Loucy (cell line): ENCODE measurements at regions not wholly inside any gene's neighbourhood (a gene's known extent, or its start where the extent isn't known, plus 50 kb on each side); places are given as distances from the start of the nearest gene placed in this dataset.

Experiments used
- H2AFZ ChIP-seq: fragments of 200-600 bp; sonication (generic); 2 replicates; pipeline ENCODE4 v1.6.0; 2016; ENCODE audit warnings: antibody characterized with exemption, mild to moderate bottlenecking, low read length, moderate library complexity
- H3F3A ChIP-seq: fragments of 200-600 bp; 2 replicates; pipeline ENCODE4 v1.6.0; 2016; ENCODE audit warnings: antibody characterized with exemption, low read depth, mild to moderate bottlenecking
- H3K27me3 ChIP-seq: fragments of 200-600 bp; sonication (generic); 2 replicates; pipeline ENCODE4 v1.6.1; 2014; ENCODE audit warnings: low read length, mild to moderate bottlenecking; ENCODE audit not compliant: insufficient read depth, poor library complexity, severe bottlenecking
- H3K36me3 ChIP-seq: fragments of 200-600 bp; sonication (generic); 2 replicates; pipeline ENCODE4 v1.6.1; 2016; ENCODE audit warnings: low read length; ENCODE audit not compliant: insufficient read depth
- H3K4me1 ChIP-seq: fragments of 200-600 bp; sonication (generic); 2 replicates; pipeline ENCODE4 v1.5.1; 2014; ENCODE audit warnings: low read length, mild to moderate bottlenecking; ENCODE audit not compliant: insufficient read depth, poor library complexity, severe bottlenecking
- H3K4me2 ChIP-seq: fragments of 200-600 bp; sonication (generic); 2 replicates; pipeline ENCODE4 v1.6.0; 2014; ENCODE audit warnings: antibody characterized with exemption, low read length, low read depth, mild to moderate bottlenecking; ENCODE audit not compliant: poor library complexity, severe bottlenecking
- H3K4me3 ChIP-seq: fragments of 200-600 bp; sonication (generic); 2 replicates; pipeline ENCODE4 v1.5.1; 2014; ENCODE audit warnings: low read length, mild to moderate bottlenecking, mixed read lengths; ENCODE audit not compliant: poor library complexity, severe bottlenecking
- H3K79me2 ChIP-seq: fragments of 200-600 bp; sonication (generic); 2 replicates; pipeline ENCODE4 v1.6.1; 2014; ENCODE audit warnings: low read length; ENCODE audit not compliant: insufficient read depth
- H3K9ac ChIP-seq: fragments of 200-600 bp; sonication (generic); 2 replicates; pipeline ENCODE4 v1.6.0; 2014; ENCODE audit warnings: mild to moderate bottlenecking, low read depth, low read length, moderate library complexity; ENCODE audit not compliant: poor library complexity, severe bottlenecking
- H3K9me2 ChIP-seq: fragments of 200-600 bp; sonication (generic); replicated peaks from 2 replicates; pipeline ENCODE4 v1.6.1; 2016; ENCODE audit warnings: low read depth, low read length, mixed read lengths
- H3K9me3 ChIP-seq: fragments of 200-600 bp; sonication (generic); 2 replicates; pipeline ENCODE4 v1.6.1; 2014; ENCODE audit warnings: mild to moderate bottlenecking, antibody characterized with exemption, low read length, low read depth; ENCODE audit not compliant: insufficient read depth
- H4K20me1 ChIP-seq: fragments of 200-600 bp; sonication (generic); 2 replicates; pipeline ENCODE4 v1.6.0; 2014; ENCODE audit warnings: antibody characterized with exemption, low read length, mild to moderate bottlenecking; ENCODE audit not compliant: insufficient read depth, poor library complexity, severe bottlenecking
- EZH2phosphoT487 ChIP-seq: fragments of 200-600 bp; IDR thresholded peaks from 2 replicates; pipeline ENCODE4 v1.6.1; 2018; ENCODE audit warnings: antibody characterized with exemption, mild to moderate bottlenecking, moderate library complexity, borderline replicate concordance
- TF ChIP-seq, protein P1 (sequence below): fragments of 200-600 bp; sonication (generic); conservative IDR thresholded peaks from 2 replicates; pipeline ENCODE4 v1.5.1; 2014; ENCODE audit warnings: mild to moderate bottlenecking, antibody characterized with exemption, low read length

- no peak for TF ChIP-seq EZH2phosphoT487
- TF ChIP-seq, protein P1, sequence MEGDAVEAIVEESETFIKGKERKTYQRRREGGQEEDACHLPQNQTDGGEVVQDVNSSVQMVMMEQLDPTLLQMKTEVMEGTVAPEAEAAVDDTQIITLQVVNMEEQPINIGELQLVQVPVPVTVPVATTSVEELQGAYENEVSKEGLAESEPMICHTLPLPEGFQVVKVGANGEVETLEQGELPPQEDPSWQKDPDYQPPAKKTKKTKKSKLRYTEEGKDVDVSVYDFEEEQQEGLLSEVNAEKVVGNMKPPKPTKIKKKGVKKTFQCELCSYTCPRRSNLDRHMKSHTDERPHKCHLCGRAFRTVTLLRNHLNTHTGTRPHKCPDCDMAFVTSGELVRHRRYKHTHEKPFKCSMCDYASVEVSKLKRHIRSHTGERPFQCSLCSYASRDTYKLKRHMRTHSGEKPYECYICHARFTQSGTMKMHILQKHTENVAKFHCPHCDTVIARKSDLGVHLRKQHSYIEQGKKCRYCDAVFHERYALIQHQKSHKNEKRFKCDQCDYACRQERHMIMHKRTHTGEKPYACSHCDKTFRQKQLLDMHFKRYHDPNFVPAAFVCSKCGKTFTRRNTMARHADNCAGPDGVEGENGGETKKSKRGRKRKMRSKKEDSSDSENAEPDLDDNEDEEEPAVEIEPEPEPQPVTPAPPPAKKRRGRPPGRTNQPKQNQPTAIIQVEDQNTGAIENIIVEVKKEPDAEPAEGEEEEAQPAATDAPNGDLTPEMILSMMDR = no peak
- peaks cover 2% of the 10 kb centered on the region; the same call in 1 of the 2 replicates for H3K9me3 ChIP-seq
- H3K9ac ChIP-seq = no peak overlapping the region
- no peak overlapping the region for H3K4me2 ChIP-seq
- no peaks in the 10 kb centered on the region for H3K27me3 ChIP-seq
- H4K20me1 ChIP-seq = no peaks in the 10 kb centered on the region
- H3K4me3 ChIP-seq = no peak overlapping the region
- H3K36me3 ChIP-seq = no peaks in the 10 kb centered on the region
- no peaks in the 10 kb centered on the region for H3K9me2 ChIP-seq
- H3K4me1 ChIP-seq = no peaks in the 10 kb centered on the region
- H2AFZ ChIP-seq = no peak overlapping the region
- no peaks in the 10 kb centered on the region for H3K79me2 ChIP-seq
- no peaks in the 10 kb centered on the region for H3F3A ChIP-seq
These were observed 79.1 kb downstream of the FAT4 start for GRCh38 chr4:125393825-125394224.

GRCh38 chr4:125397226-125397625 is 82.5 kb downstream of the FAT4 start:
- no peak overlapping the region for H3K9ac ChIP-seq
- no peaks in the 10 kb centered on the region for H3K4me1 ChIP-seq
- no peak overlapping the region for H3K4me2 ChIP-seq
- no peaks in the 10 kb centered on the region for H3K36me3 ChIP-seq
- H2AFZ ChIP-seq = no peak overlapping the region
- no peaks in the 10 kb centered on the region for H3K79me2 ChIP-seq
- H3K4me3 ChIP-seq = no peak overlapping the region
- TF ChIP-seq, protein P1 = no peak
- no peak for TF ChIP-seq EZH2phosphoT487
- no peaks in the 10 kb centered on the region for H3K9me2 ChIP-seq
- H3K27me3 ChIP-seq = no peaks in the 10 kb centered on the region
- H3F3A ChIP-seq = no peaks in the 10 kb centered on the region
- H4K20me1 ChIP-seq = no peaks in the 10 kb centered on the region
- no peaks in the 10 kb centered on the region for H3K9me3 ChIP-seq

DNA sequence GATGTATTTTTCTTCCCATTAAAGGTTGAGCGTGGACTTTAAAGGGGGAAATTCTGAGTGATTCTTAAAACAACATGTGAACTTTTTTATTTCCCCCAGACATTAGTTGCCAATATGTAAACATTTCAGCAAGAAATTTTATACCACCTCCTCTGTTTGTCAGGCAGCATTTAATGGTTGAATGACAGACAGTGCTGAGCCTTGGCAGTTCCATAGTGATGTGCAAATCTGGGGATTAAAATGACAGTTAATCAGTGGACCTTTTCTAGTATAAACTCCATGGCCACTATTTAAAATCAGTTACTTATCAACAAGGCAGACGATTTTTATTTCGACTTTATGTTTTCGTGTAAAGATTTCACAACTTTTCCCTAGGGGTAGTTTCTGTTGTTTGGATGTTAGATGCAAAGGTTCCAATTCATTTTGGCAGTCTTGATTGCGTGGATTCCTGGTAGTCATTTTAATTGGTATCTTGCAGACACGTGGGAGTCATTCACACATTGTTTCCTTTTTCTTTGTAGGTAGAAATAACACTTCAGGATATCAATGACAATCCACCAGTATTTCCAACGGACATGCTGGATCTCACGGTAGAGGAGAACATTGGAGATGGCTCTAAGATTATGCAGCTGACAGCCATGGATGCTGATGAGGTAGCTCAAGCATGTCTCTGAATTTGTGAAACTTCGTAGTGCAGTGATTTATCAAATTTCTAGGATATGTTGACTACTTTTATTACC is 83.7 kb downstream of the FAT4 start:
- Histone ChIP-seq H3K79me2 (no peaks in the 10 kb centered on the region), H2AFZ (no peak overlapping the region), H3K27me3 (no peaks in the 10 kb centered on the region), H3K9me2 (no peaks in the 10 kb centered on the region), H3K4me3 (no peak overlapping the region), H3K9ac (no peak overlapping the region), H3K4me2 (no peak overlapping the region), H4K20me1 (no peaks in the 10 kb centered on the region), H3K9me3 (no peaks in the 10 kb centered on the region), H3K36me3 (no peaks in the 10 kb centered on the region), H3F3A (no peaks in the 10 kb centered on the region), H3K4me1 (no peaks in the 10 kb centered on the region)
- TF ChIP-seq EZH2phosphoT487 = no peak
- TF ChIP-seq, protein P1 = no peak
